HG03025 (cell line): ENCODE measurements at regions not wholly inside any gene's neighbourhood (a gene's known extent, or its start where the extent isn't known, plus 50 kb on each side); places are given as distances from the start of the nearest gene placed in this dataset.

Experiments
- ATAC-seq: cut with Tn5 transposase; IDR thresholded peaks from one replicate; pipeline ENCODE4 v1.9.1; 2021; ENCODE audit warnings: mild to moderate bottlenecking, moderate library complexity; ENCODE audit not compliant: unreplicated experiment, low FRiP score

GRCh38 chr1:221327954-221328353, 413.9 kb downstream of the DUSP10 start:
- ATAC-seq, result no peak

GRCh38 chr1:221328371-221328770, 413.5 kb downstream of the DUSP10 start:
- no peak for ATAC-seq

GRCh38 chr1:221331273-221332183, 410.4 kb downstream of the DUSP10 start:
- ATAC-seq, result no peak

GRCh38 chr1:221334062-221334461, 407.8 kb downstream of the DUSP10 start:
- no peak for ATAC-seq

DNA sequence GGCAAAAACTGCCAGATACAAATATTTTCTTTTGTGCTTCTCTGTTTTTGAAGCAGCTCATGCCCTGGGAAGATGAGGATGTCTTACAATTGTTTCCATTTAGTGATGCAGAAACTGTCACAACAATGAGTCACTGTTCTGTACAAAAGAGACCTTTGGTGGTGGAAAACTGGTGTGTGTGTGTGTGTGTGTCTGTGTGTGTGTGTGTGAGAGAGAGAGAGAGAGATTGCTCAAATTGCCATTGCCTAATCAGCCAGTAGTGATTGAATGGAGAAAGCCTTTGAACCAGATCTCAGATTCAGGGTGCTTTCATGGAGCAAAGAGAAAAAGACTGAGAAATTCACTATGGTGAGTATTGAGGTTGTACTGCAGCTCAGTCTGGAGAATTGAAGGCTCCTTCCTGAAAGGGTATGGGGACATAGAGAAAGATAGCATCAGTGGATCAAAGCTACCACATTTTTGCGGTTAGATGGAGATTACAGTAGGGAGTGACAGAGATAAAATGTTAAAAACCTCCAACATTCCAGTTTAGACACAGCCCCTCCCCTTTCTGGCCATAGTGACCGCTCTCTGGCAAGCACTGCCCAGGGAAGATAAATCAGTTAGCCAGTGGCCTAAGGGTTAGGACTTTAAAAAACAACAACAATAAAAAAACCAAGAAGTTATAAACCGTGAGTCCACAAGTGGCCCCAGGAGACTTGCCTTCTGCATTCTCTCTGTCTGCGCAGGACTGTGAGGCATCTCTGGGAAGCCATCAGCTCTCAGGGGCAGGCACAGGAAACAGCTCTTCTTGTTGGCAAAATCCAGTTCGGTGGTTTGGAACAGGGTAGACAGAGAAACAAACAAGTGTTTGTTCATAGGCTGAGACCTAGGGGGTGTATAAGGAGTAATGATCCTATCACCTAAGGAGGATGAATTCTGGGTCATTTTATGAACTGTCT, 406.5 kb downstream of the DUSP10 start:
- ATAC-seq, result no peak

DNA sequence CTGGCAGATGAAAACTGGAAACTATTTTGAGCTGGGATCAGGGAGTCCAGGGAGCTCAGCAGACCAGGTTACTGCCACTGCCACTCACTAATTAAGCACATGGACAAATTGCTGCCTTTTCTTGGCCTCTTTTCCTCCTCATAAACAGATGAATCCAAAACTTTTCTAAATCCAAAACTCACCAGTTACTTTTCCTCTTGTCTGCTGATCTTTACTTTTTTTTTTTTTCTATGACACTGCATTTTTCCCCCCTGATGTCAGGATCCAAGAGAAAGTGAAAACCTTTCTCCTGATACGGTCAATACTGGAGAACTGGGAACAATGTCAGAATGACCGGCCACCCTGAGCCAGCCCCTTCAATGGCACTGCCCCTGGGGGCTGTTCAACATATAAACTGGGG, 405.8 kb downstream of the DUSP10 start:
- ATAC-seq, result no peak

DNA sequence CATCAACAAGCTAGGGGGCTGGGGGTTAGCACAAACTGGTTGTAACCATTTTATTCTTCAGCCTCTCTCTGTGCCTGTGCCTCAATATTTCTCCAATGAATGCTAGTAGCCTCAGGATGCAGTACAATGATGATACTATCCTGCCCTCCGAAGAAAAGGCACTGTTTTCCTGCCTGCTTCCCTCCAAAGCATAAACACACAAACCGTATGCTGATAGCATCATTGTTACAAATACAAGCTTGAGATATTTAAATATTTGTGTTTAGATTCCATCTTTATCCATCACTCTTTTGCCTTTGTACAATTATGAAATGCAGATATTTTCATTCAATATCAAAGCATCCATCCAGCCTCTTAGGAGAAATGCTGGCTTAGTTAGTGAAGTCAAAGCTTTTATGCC, 404.8 kb downstream of the DUSP10 start:
- no peak for ATAC-seq

GRCh38 chr1:221343136-221343535, 398.8 kb downstream of the DUSP10 start:
- no peak for ATAC-seq

DNA sequence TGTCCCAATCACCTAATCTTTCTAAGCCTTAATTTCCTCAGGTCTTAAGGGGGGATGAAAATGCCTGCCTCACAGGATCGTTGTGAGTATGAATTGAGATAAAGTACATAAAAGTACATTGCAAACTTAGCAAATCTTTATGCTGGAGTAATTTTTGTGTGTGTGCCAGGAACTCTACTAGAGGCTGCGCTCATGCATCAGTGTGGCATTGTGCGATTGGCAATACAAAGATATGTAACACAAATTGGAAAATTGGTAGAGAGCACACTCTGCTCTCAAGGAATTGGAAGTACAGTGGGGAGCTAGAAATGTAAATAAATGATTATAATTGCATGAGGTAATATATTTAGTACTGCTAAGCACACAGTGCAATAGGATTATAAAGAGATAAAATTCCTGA, 398.3 kb downstream of the DUSP10 start:
- ATAC-seq, result no peak

DNA sequence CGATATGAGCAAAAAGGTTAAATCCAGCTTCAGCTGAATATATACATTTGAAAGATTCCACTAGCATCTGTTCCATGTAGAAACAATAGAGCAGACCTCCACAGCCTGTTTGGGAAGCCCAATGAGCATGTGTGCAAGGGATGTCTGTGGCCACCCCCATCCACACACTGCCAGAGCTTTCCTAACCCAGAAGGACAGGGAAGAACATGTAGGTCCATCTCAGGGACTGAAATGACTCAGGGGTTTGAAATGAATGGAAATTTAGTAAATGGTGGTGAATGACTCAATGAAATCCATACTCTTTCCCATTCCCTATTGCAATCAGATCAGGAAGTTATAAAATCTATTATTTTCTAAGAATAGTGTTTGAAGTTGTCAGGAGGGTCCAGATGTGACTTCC, 397.2 kb downstream of the DUSP10 start:
- no peak for ATAC-seq

GRCh38 chr1:221347706-221348105, 394.2 kb downstream of the DUSP10 start:
- no peak for ATAC-seq

- no peak for ATAC-seq
Measured at GRCh38 chr1:221350091-221350490, 391.8 kb downstream of the DUSP10 start.

DNA sequence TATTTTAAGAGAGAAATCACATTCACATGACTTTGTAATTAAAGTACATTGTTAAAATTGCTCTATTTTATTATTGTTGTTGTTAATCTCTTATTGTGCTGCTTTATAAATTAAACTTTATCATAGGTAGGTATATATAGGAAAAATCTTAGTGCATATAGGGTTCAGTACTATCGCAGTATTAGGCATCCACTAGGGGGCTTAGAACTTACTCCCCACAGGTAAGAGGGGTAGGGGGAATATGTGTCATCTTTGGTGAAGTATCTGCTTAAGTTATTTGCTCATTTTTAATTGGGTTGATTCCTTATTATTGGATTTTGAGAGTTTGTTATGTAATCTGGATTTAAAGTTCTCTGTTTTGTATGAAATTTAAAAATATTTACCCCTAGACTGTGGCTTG, 385.2 kb downstream of the DUSP10 start:
- ATAC-seq, result no peak

GRCh38 chr1:221363039-221363438, 378.9 kb downstream of the DUSP10 start:
- no peak for ATAC-seq

GRCh38 chr1:221366495-221367110, 375.3 kb downstream of the DUSP10 start:
- no peak for ATAC-seq

- no peak for ATAC-seq
Measured at GRCh38 chr1:221371705-221372104, 370.2 kb downstream of the DUSP10 start.

GRCh38 chr1:221373795-221374194, 368.1 kb downstream of the DUSP10 start:
- ATAC-seq, result no peak

GRCh38 chr1:221376286-221376685, 365.6 kb downstream of the DUSP10 start:
- ATAC-seq, result no peak

- no peak for ATAC-seq
Measured at GRCh38 chr1:221381910-221382623, 359.8 kb downstream of the DUSP10 start.

- no peak for ATAC-seq
Measured at GRCh38 chr1:221392453-221392852, 349.4 kb downstream of the DUSP10 start.
